C4-2B (cell line): ENCODE measurements at regions not wholly inside any gene's neighbourhood (a gene's known extent, or its start where the extent isn't known, plus 50 kb on each side); places are given as distances from the start of the nearest gene placed in this dataset.

Experiments used
- H3K27ac ChIP-seq: fragments of 450-650 bp; 2 replicates; pipeline ENCODE4 v1.5.1; 2017
- CTCF ChIP-seq: fragments of 450-650 bp; conservative IDR thresholded peaks from 2 replicates; pipeline ENCODE4 v1.5.1; 2017; ENCODE audit warnings: mild to moderate bottlenecking
- ZFX ChIP-seq: fragments of 450-650 bp; IDR thresholded peaks from 2 replicates; pipeline ENCODE4 v1.6.1; 2017

- TF ChIP-seq CTCF (no peak), ZFX (no peak)
- no peak overlapping the region for H3K27ac ChIP-seq
Observed at GRCh38 chr10:90614631-90615030, 243.2 kb downstream of the HTR7 start.

GRCh38 chr10:90621577-90621976 is 236.3 kb downstream of the HTR7 start:
- no peak for TF ChIP-seq CTCF
- no peak for TF ChIP-seq ZFX
- no peak overlapping the region for H3K27ac ChIP-seq

GRCh38 chr10:90635111-90635765 is 222.6 kb downstream of the HTR7 start:
- TF ChIP-seq CTCF (no peak), ZFX (no peak)
- no peak overlapping the region for H3K27ac ChIP-seq

GRCh38 chr10:90640756-90641155 is 217.1 kb downstream of the HTR7 start:
- TF ChIP-seq ZFX = no peak
- no peak for TF ChIP-seq CTCF
- no peak overlapping the region for H3K27ac ChIP-seq

- TF ChIP-seq CTCF (no peak), ZFX (no peak)
- no peak overlapping the region for H3K27ac ChIP-seq
Observed at GRCh38 chr10:90641731-90642130, 216.1 kb downstream of the HTR7 start.

- H3K27ac ChIP-seq = no peak overlapping the region
- TF ChIP-seq ZFX (no peak), CTCF (no peak)
Observed at GRCh38 chr10:90642136-90642535, 215.7 kb downstream of the HTR7 start.

GRCh38 chr10:90642650-90643049 is 215.2 kb downstream of the HTR7 start:
- TF ChIP-seq CTCF (no peak), ZFX (no peak)

More at GRCh38 chr10:90642650-90643049, 215.2 kb downstream of the HTR7 start:
- no peak overlapping the region for H3K27ac ChIP-seq
